ENCODE measurements at regions not wholly inside any gene's neighbourhood (a gene's known extent, or its start where the extent isn't known, plus 50 kb on each side); places are given as distances from the start of the nearest gene placed in this dataset.

DNA sequence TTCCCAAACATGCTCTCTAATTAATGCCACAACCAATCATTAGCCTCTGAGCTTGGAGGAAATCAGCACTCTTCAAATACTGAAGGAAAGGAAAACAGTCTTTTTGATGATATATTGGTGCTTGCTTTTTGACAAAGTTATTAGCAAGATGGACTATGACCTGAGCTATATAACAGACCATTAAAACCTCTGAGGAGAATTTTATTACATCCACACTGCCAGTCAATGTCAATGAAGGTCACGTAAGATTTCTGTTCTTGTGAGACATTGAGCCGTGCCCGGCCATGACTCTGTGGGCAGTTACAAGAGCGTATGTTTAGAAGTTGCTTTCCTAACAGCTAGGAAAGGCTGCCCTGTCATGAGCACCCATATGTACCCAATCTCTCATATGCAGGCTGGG is 659.0 kb downstream of the UTRN start:
- in situ Hi-C loops (cut with HindIII; ENCODE audit: extremely low pct_ligation_motif_present, low pct_unique_long_range_greater_than_20kb): no loop called here
- DNase-seq (ENCODE audit: low spot score) (no peak), FAIRE-seq (no peak), ATAC-seq (no peak)
- Histone ChIP-seq H3K4me1 (ENCODE audit: insufficient read depth, low read length) (no peaks in the 10 kb centered on the region), H3K4me2 (ENCODE audit: low read depth, low read length) (no peak overlapping the region), H3K27ac (ENCODE audit: extremely low read length, insufficient read depth, low read length) (no peak overlapping the region), H4K20me1 (ENCODE audit: insufficient read depth, low read length) (no peaks in the 10 kb centered on the region), H3K9me3 (ENCODE audit: low read length) (no peaks in the 10 kb centered on the region), H3K79me2 (ENCODE audit: insufficient read depth, low read length) (no peaks in the 10 kb centered on the region), H3K9ac (ENCODE audit: insufficient read depth, low read depth, low read length) (no peak overlapping the region), H3K27me3 (ENCODE audit: control insufficient read depth in 1 of 2, insufficient read depth in 2 of 2, low read length in 2 of 2) (no peaks in the 10 kb centered on the region), H3K36me3 (replicated peaks in 1 of 2; ENCODE audit: control insufficient read depth in 1 of 2, insufficient read depth in 2 of 2, low read length in 2 of 2) (no peaks in the 10 kb centered on the region), H2AFZ (ENCODE audit: low read length) (no peak overlapping the region), H3K4me3 (replicated peaks in 1 of 3; ENCODE audit: insufficient read depth in 1 of 3, low read depth in 2 of 3, low read length in 3 of 3) (no peak overlapping the region)
- TF ChIP-seq, protein P1, sequence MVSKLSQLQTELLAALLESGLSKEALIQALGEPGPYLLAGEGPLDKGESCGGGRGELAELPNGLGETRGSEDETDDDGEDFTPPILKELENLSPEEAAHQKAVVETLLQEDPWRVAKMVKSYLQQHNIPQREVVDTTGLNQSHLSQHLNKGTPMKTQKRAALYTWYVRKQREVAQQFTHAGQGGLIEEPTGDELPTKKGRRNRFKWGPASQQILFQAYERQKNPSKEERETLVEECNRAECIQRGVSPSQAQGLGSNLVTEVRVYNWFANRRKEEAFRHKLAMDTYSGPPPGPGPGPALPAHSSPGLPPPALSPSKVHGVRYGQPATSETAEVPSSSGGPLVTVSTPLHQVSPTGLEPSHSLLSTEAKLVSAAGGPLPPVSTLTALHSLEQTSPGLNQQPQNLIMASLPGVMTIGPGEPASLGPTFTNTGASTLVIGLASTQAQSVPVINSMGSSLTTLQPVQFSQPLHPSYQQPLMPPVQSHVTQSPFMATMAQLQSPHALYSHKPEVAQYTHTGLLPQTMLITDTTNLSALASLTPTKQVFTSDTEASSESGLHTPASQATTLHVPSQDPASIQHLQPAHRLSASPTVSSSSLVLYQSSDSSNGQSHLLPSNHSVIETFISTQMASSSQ (IDR thresholded peaks at IDR 0.05; ENCODE audit: low read depth): no peak
- TF ChIP-seq, protein P1 (CRISPR knock-in tag; IDR thresholded peaks at IDR 0.05; ENCODE audit: borderline replicate concordance): no peak
- no peak for TF ChIP-seq MAFF (IDR thresholded peaks at IDR 0.05; ENCODE audit: low read depth, low read length)
- TF ChIP-seq ZNF891 (CRISPR knock-in tag; IDR thresholded peaks at IDR 0.05): no peak
- no peak for TF ChIP-seq NFYC (CRISPR knock-in tag; IDR thresholded peaks at IDR 0.05)
- TF ChIP-seq, protein P2, sequence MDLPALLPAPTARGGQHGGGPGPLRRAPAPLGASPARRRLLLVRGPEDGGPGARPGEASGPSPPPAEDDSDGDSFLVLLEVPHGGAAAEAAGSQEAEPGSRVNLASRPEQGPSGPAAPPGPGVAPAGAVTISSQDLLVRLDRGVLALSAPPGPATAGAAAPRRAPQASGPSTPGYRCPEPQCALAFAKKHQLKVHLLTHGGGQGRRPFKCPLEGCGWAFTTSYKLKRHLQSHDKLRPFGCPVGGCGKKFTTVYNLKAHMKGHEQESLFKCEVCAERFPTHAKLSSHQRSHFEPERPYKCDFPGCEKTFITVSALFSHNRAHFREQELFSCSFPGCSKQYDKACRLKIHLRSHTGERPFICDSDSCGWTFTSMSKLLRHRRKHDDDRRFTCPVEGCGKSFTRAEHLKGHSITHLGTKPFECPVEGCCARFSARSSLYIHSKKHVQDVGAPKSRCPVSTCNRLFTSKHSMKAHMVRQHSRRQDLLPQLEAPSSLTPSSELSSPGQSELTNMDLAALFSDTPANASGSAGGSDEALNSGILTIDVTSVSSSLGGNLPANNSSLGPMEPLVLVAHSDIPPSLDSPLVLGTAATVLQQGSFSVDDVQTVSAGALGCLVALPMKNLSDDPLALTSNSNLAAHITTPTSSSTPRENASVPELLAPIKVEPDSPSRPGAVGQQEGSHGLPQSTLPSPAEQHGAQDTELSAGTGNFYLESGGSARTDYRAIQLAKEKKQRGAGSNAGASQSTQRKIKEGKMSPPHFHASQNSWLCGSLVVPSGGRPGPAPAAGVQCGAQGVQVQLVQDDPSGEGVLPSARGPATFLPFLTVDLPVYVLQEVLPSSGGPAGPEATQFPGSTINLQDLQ (CRISPR knock-in tag; IDR thresholded peaks at IDR 0.05): no peak
- no peak for TF ChIP-seq POLR2AphosphoS2 (IDR thresholded peaks at IDR 0.05; ENCODE audit: low read depth, low read length)
- TF ChIP-seq ARID2 (CRISPR knock-in tag; IDR thresholded peaks at IDR 0.05; ENCODE audit: borderline replicate concordance): no peak
- TF ChIP-seq ZNF788 (CRISPR knock-in tag; IDR thresholded peaks at IDR 0.05; ENCODE audit: borderline replicate concordance): no peak
- no peak for TF ChIP-seq BCL6 (CRISPR knock-in tag; IDR thresholded peaks at IDR 0.05)
- no peak for TF ChIP-seq ZNF616 (CRISPR knock-in tag; IDR thresholded peaks at IDR 0.05; ENCODE audit: low read depth)
- no peak for TF ChIP-seq ZNF746 (CRISPR knock-in tag; IDR thresholded peaks at IDR 0.05)
- TF ChIP-seq FOXP1 (IDR thresholded peaks at IDR 0.05): no peak
- TF ChIP-seq FOXP1 (CRISPR knock-in tag; IDR thresholded peaks at IDR 0.05): no peak
- no peak for TF ChIP-seq MXI1 (IDR thresholded peaks at IDR 0.05; ENCODE audit: borderline replicate concordance, low read depth, low read length)
- no peak for TF ChIP-seq ZNF552 (CRISPR knock-in tag; IDR thresholded peaks at IDR 0.05; ENCODE audit: borderline replicate concordance)
- BruUV-seq (replicated peaks): no TSS peak
- CTCF ChIA-PET (ENCODE audit: low intra/inter-chr PET ratio, low total read pairs): no interaction called here
- intact Hi-C loops (cut with micrococcal nuclease; ENCODE audit: unreplicated experiment): no loop called here
- POLR2A ChIA-PET: no interaction called here
- WGBS (ENCODE audit: low lambda C conversion rate): 86% methylated on average over 4 of the region's 4 CpGs

Data from HepG2 (cell line).